ENCODE measurements at regions not wholly inside any gene's neighbourhood (a gene's known extent, or its start where the extent isn't known, plus 50 kb on each side); places are given as distances from the start of the nearest gene placed in this dataset.

DNA sequence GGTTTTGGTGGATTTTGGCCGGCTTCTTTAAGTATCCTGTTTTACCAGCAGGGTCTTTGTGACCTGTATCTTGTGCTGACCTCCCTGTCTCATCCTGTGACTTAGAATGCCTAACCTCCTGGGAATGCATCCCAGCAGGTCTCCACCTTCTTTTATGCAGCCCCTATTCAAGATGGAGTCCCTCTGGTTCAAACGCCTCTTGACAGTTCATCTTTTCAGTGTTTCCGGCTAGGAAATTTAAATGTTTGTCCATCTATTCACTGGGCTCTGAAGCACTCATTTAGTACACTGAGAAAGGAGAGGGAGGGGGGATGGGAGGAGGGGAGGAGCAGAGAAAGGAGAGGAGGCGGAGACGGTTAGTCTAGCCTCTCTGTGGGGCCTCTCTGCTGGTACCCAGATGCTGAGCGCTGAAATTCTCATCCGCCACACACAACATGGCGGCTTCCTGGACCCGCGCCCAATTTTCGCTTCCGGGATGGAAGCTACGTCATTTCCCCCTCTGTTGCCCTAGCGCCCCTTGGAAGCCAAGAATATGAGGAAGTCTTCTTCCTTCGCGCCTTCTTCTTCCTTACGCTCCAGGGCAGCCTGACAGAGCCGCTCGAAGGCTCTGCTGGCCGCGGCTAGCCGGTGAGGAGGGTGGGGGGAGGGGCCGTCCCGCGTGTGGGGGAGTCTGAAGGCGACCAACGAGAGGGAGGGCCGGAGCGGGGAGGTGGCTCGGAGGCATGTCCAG, 69.0 kb upstream of the SYT13 start:
- peaks cover 4 to 28% of the 10 kb centered on the region in 2 experiments for H3K27me3 ChIP-seq (ENCODE audit: control insufficient read depth in 2 of 2, insufficient read depth in 2 of 2, low read length in 2 of 2)
- BruUV-seq (replicated peaks) = no TSS peak
- H4K20me1 ChIP-seq (replicated peaks; ENCODE audit: control insufficient read depth, extremely low read depth, insufficient read depth, low read length) = no peaks in the 10 kb centered on the region
- intact Hi-C loops (cut with micrococcal nuclease) = no loop called here
- H3K4me2 ChIP-seq (ENCODE audit: insufficient read depth, low read length) = peak overlapping the region; percentile 47
- H3K4me1 ChIP-seq (ENCODE audit: control insufficient read depth, extremely low read depth, insufficient read depth, low read length) = no peaks in the 10 kb centered on the region
- DNase-seq (ENCODE audit: low read depth, low spot score) (peak; percentile 47), FAIRE-seq (peak; percentile 71)
- no peaks in the 10 kb centered on the region for H3K9me1 ChIP-seq (replicated peaks; ENCODE audit: control insufficient read depth, extremely low read depth, insufficient read depth, low read length)
- dilution Hi-C loops (cut with MboI; ENCODE audit: extremely low pct_ligation_motif_present, low sequenced_read_pairs) = no loop called here
- TF ChIP-seq POLR2A (IDR thresholded peaks at IDR 0.05; ENCODE audit: low read depth, low read length) (no peak), POLR2AphosphoS5 (IDR thresholded peaks at IDR 0.05; ENCODE audit: insufficient read depth, low read depth, low read length) (peak; percentile 23)
- TF ChIP-seq, protein P1, sequence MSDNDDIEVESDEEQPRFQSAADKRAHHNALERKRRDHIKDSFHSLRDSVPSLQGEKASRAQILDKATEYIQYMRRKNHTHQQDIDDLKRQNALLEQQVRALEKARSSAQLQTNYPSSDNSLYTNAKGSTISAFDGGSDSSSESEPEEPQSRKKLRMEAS (IDR thresholded peaks at IDR 0.05; ENCODE audit: insufficient read depth, insufficient read length) = no peak
- peak overlapping the region; percentile 89 for H2AFZ ChIP-seq (ENCODE audit: low read depth, low read length)
- H3K36me3 ChIP-seq (ENCODE audit: control insufficient read depth in 2 of 2, extremely low read depth in 1 of 2, insufficient read depth in 2 of 2, low read length in 2 of 2) = no peaks in the 10 kb centered on the region
- no peak overlapping the region for H3K27ac ChIP-seq (ENCODE audit: insufficient read depth, low read depth, low read length)
- POLR2A ChIA-PET = no interaction called here
- no peaks in the 10 kb centered on the region for H3K79me2 ChIP-seq (ENCODE audit: control insufficient read depth, insufficient read depth, low read length)
- H3K9me3 ChIP-seq (replicated peaks; ENCODE audit: control insufficient read depth, insufficient read depth, low read length) = no peaks in the 10 kb centered on the region
- H3K4me3 ChIP-seq (replicated peaks in 1 of 3; ENCODE audit: insufficient read depth in 1 of 3, low read depth in 1 of 3, low read length in 3 of 3) = peak overlapping the region in 2 of 3 experiments; percentile 18 to 47
- CTCF ChIA-PET = interaction anchor here (1.7 to 3.0 kb wide), 2 partner anchors 15 to 417 kb away, joined by 3 to 17 read pairs; no protein-coding TSS in a partner anchor
- no peak overlapping the region for H3K9ac ChIP-seq (replicated peaks; ENCODE audit: extremely low read depth, insufficient read depth, low read length)

DNA sequence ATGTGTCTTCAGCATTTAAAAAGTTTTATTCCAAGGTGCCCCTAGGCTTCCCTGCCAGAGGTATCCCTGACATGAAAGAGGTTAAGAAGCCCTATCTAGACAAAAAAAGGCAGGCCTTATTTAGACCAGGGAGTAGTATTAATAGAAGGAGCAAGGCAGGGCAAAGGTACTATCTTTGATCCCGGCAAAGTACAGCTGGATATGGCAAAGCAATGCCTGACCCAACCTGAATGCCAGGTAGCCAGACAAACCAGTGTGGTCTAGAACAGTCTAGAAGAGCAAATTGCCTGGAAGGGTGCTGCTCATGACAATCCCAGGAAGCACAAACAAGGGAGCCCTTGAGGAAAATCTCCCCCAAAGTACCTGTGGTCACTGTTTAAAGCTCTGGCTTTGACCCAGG, 62.6 kb upstream of the SYT13 start:
- Histone ChIP-seq H3K4me3 (replicated peaks in 1 of 3; ENCODE audit: insufficient read depth in 1 of 3, low read depth in 1 of 3, low read length in 3 of 3) (no peak overlapping the region), H3K36me3 (ENCODE audit: control insufficient read depth in 2 of 2, extremely low read depth in 1 of 2, insufficient read depth in 2 of 2, low read length in 2 of 2) (no peaks in the 10 kb centered on the region), H3K9me1 (replicated peaks; ENCODE audit: control insufficient read depth, extremely low read depth, insufficient read depth, low read length) (no peaks in the 10 kb centered on the region), H2AFZ (ENCODE audit: low read depth, low read length) (no peak overlapping the region), H3K9me3 (replicated peaks; ENCODE audit: control insufficient read depth, insufficient read depth, low read length) (no peaks in the 10 kb centered on the region), H3K27me3 (ENCODE audit: control insufficient read depth in 2 of 2, insufficient read depth in 2 of 2, low read length in 2 of 2) (peaks cover 12 to 24% of the 10 kb centered on the region in 2 experiments), H3K27ac (ENCODE audit: insufficient read depth, low read depth, low read length) (no peak overlapping the region), H4K20me1 (replicated peaks; ENCODE audit: control insufficient read depth, extremely low read depth, insufficient read depth, low read length) (no peaks in the 10 kb centered on the region), H3K4me2 (ENCODE audit: insufficient read depth, low read length) (no peak overlapping the region), H3K4me1 (ENCODE audit: control insufficient read depth, extremely low read depth, insufficient read depth, low read length) (no peaks in the 10 kb centered on the region), H3K79me2 (ENCODE audit: control insufficient read depth, insufficient read depth, low read length) (no peaks in the 10 kb centered on the region), H3K9ac (replicated peaks; ENCODE audit: extremely low read depth, insufficient read depth, low read length) (no peak overlapping the region)
- ChIA-PET POLR2A (no interaction called here), CTCF (interaction anchor here (1.4 to 2.6 kb wide), 2 partner anchors 10 to 423 kb away, joined by 4 to 15 read pairs; no protein-coding TSS in a partner anchor)
- intact Hi-C loops (cut with micrococcal nuclease) (no loop called here), dilution Hi-C loops (cut with MboI; ENCODE audit: extremely low pct_ligation_motif_present, low sequenced_read_pairs) (no loop called here)
- FAIRE-seq (no peak), DNase-seq (ENCODE audit: low read depth, low spot score) (no peak)
- TF ChIP-seq FOS (IDR thresholded peaks at IDR 0.05; ENCODE audit: borderline replicate concordance, insufficient read depth, low read length) (no peak), POLR2AphosphoS5 (IDR thresholded peaks at IDR 0.05; ENCODE audit: insufficient read depth, low read depth, low read length) (no peak), EZH2 (IDR thresholded peaks at IDR 0.05; ENCODE audit: borderline replicate concordance, low read depth, low read length, severe bottlenecking) (no peak), POLR2A (IDR thresholded peaks at IDR 0.05; ENCODE audit: low read depth, low read length) (no peak), JUN (IDR thresholded peaks at IDR 0.05; ENCODE audit: borderline replicate concordance, insufficient read depth, insufficient read length, low read depth) (no peak), MYC (IDR thresholded peaks at IDR 0.05; ENCODE audit: low read depth, low read length) (no peak), GATA2 (IDR thresholded peaks at IDR 0.05; ENCODE audit: insufficient read depth, insufficient read length, low read depth, low read length) (no peak)
- TF ChIP-seq, protein P2, sequence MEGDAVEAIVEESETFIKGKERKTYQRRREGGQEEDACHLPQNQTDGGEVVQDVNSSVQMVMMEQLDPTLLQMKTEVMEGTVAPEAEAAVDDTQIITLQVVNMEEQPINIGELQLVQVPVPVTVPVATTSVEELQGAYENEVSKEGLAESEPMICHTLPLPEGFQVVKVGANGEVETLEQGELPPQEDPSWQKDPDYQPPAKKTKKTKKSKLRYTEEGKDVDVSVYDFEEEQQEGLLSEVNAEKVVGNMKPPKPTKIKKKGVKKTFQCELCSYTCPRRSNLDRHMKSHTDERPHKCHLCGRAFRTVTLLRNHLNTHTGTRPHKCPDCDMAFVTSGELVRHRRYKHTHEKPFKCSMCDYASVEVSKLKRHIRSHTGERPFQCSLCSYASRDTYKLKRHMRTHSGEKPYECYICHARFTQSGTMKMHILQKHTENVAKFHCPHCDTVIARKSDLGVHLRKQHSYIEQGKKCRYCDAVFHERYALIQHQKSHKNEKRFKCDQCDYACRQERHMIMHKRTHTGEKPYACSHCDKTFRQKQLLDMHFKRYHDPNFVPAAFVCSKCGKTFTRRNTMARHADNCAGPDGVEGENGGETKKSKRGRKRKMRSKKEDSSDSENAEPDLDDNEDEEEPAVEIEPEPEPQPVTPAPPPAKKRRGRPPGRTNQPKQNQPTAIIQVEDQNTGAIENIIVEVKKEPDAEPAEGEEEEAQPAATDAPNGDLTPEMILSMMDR (IDR thresholded peaks at IDR 0.05; ENCODE audit: extremely low read depth in 1 of 2, insufficient read depth in 1 of 2, low read depth in 1 of 2, low read length in 2 of 2) = no peak
- TF ChIP-seq, protein P1 (IDR thresholded peaks at IDR 0.05; ENCODE audit: insufficient read depth, insufficient read length) = no peak
- no TSS peak for BruUV-seq (replicated peaks)

Data from endothelial cell of umbilical vein (primary cell).